HUES6 (cell line): ENCODE measurements at regions not wholly inside any gene's neighbourhood (a gene's known extent, or its start where the extent isn't known, plus 50 kb on each side); places are given as distances from the start of the nearest gene placed in this dataset.

Source experiments
- H3K27ac ChIP-seq: 2 replicates; pipeline ENCODE4 v1.7.0; 2013; ENCODE audit warnings: low read depth, mild to moderate bottlenecking, low read length, inconsistent platforms
- H3K27me3 ChIP-seq: 2 replicates; pipeline ENCODE4 v1.6.1; 2013; ENCODE audit warnings: low read length; ENCODE audit not compliant: control insufficient read depth, insufficient read depth
- H3K36me3 ChIP-seq: 2 replicates; pipeline ENCODE4 v1.6.1; 2013; ENCODE audit warnings: low read length; ENCODE audit not compliant: control insufficient read depth, insufficient read depth
- H3K4me1 ChIP-seq: 2 replicates; pipeline ENCODE4 v1.6.1; 2013; ENCODE audit warnings: low read length; ENCODE audit not compliant: control insufficient read depth, insufficient read depth
- H3K4me3 ChIP-seq: 2 replicates; pipeline ENCODE4 v1.5.1; 2013; ENCODE audit warnings: low read depth, low read length
- H3K9ac ChIP-seq: one replicate; pipeline ENCODE4 v1.6.1; 2013; ENCODE audit warnings: mild to moderate bottlenecking, low read length
- H3K9me3 ChIP-seq: 2 replicates; pipeline ENCODE4 v1.6.1; 2013; ENCODE audit warnings: low read depth, low read length; ENCODE audit not compliant: control insufficient read depth, insufficient read depth

GRCh38 chr20:39592371-39592770 lies 630.2 kb downstream of the DHX35 start:
- Histone ChIP-seq H3K27me3 (no peaks in the 10 kb centered on the region; the same call in 1 of the 2 replicates), H3K36me3 (no peaks in the 10 kb centered on the region), H3K27ac (no peak overlapping the region), H3K9me3 (no peaks in the 10 kb centered on the region), H3K4me3 (no peak overlapping the region), H3K4me1 (no peaks in the 10 kb centered on the region), H3K9ac (no peak overlapping the region)

- no peaks in the 10 kb centered on the region; the same call in 1 of the 2 replicates for H3K27me3 ChIP-seq
- no peak overlapping the region for H3K4me3 ChIP-seq
- no peaks in the 10 kb centered on the region for H3K36me3 ChIP-seq
- no peaks in the 10 kb centered on the region for H3K9me3 ChIP-seq
- no peaks in the 10 kb centered on the region for H3K4me1 ChIP-seq
- H3K27ac ChIP-seq: no peak overlapping the region
- H3K9ac ChIP-seq: no peak overlapping the region
Measured at GRCh38 chr20:39588148-39588757, 626.1 kb downstream of the DHX35 start.

GRCh38 chr20:39581034-39581433 lies 618.9 kb downstream of the DHX35 start:
- Histone ChIP-seq H3K9me3 (0 out of 2 replicates have a peak, but pooled peaks cover under 1% of the 10 kb centered on the region), H3K27ac (no peak overlapping the region), H3K9ac (no peak overlapping the region), H3K4me1 (no peaks in the 10 kb centered on the region), H3K36me3 (no peaks in the 10 kb centered on the region), H3K4me3 (no peak overlapping the region), H3K27me3 (no peaks in the 10 kb centered on the region)

GRCh38 chr20:39576771-39577170 lies 614.6 kb downstream of the DHX35 start:
- H3K36me3 ChIP-seq: no peaks in the 10 kb centered on the region
- H3K4me3 ChIP-seq: no peak overlapping the region
- no peaks in the 10 kb centered on the region for H3K27me3 ChIP-seq
- no peak overlapping the region for H3K27ac ChIP-seq
- no peak overlapping the region for H3K9ac ChIP-seq
- no peaks in the 10 kb centered on the region for H3K4me1 ChIP-seq
- 0 out of 2 replicates have a peak, but pooled peaks cover 9% of the 10 kb centered on the region for H3K9me3 ChIP-seq

- Histone ChIP-seq H3K9me3 (0 out of 2 replicates have a peak, but pooled peaks cover 9% of the 10 kb centered on the region), H3K36me3 (no peaks in the 10 kb centered on the region), H3K27ac (no peak overlapping the region), H3K4me1 (no peaks in the 10 kb centered on the region), H3K4me3 (no peak overlapping the region), H3K9ac (no peak overlapping the region), H3K27me3 (no peaks in the 10 kb centered on the region)
Measured at GRCh38 chr20:39574061-39574460, 611.9 kb downstream of the DHX35 start.

- Histone ChIP-seq H3K9me3 (0 out of 2 replicates have a peak, but pooled peaks cover 9% of the 10 kb centered on the region), H3K9ac (no peak overlapping the region), H3K4me1 (no peaks in the 10 kb centered on the region; the same call in 1 of the 2 replicates), H3K27me3 (no peaks in the 10 kb centered on the region), H3K4me3 (no peak overlapping the region), H3K27ac (no peak overlapping the region), H3K36me3 (no peaks in the 10 kb centered on the region)
Measured at GRCh38 chr20:39571171-39571570, 609.0 kb downstream of the DHX35 start.

GRCh38 chr20:39568109-39568508 lies 606.0 kb downstream of the DHX35 start:
- Histone ChIP-seq H3K4me3 (no peak overlapping the region), H3K27ac (no peak overlapping the region), H3K27me3 (no peaks in the 10 kb centered on the region), H3K4me1 (no peaks in the 10 kb centered on the region; the same call in 1 of the 2 replicates), H3K36me3 (no peaks in the 10 kb centered on the region), H3K9ac (no peak overlapping the region), H3K9me3 (no peaks in the 10 kb centered on the region)

GRCh38 chr20:39563349-39563748 lies 601.2 kb downstream of the DHX35 start:
- Histone ChIP-seq H3K27me3 (no peaks in the 10 kb centered on the region), H3K4me3 (no peak overlapping the region), H3K27ac (no peak overlapping the region), H3K9ac (no peak overlapping the region), H3K36me3 (no peaks in the 10 kb centered on the region), H3K4me1 (no peaks in the 10 kb centered on the region; the same call in 1 of the 2 replicates), H3K9me3 (no peaks in the 10 kb centered on the region)

GRCh38 chr20:39554341-39554740 lies 592.2 kb downstream of the DHX35 start:
- Histone ChIP-seq H3K9me3 (no peaks in the 10 kb centered on the region), H3K4me1 (no peaks in the 10 kb centered on the region), H3K9ac (no peak overlapping the region), H3K27ac (no peak overlapping the region), H3K36me3 (no peaks in the 10 kb centered on the region), H3K27me3 (no peaks in the 10 kb centered on the region), H3K4me3 (no peak overlapping the region)

GRCh38 chr20:39553120-39553519 lies 591.0 kb downstream of the DHX35 start:
- H3K36me3 ChIP-seq: no peaks in the 10 kb centered on the region
- H3K27me3 ChIP-seq: no peaks in the 10 kb centered on the region
- H3K4me1 ChIP-seq: no peaks in the 10 kb centered on the region
- H3K27ac ChIP-seq: no peak overlapping the region
- H3K9me3 ChIP-seq: no peaks in the 10 kb centered on the region
- H3K9ac ChIP-seq: no peak overlapping the region
- H3K4me3 ChIP-seq: no peak overlapping the region

- no peak overlapping the region for H3K9ac ChIP-seq
- no peaks in the 10 kb centered on the region for H3K27me3 ChIP-seq
- H3K4me3 ChIP-seq: no peak overlapping the region
- H3K27ac ChIP-seq: no peak overlapping the region
- H3K36me3 ChIP-seq: no peaks in the 10 kb centered on the region
- peaks cover 3% of the 10 kb centered on the region; the same call in 1 of the 2 replicates for H3K4me1 ChIP-seq
- no peaks in the 10 kb centered on the region for H3K9me3 ChIP-seq
Measured at GRCh38 chr20:39549733-39550132, 587.6 kb downstream of the DHX35 start.
